ENCODE measurements at regions not wholly inside any gene's neighbourhood (a gene's known extent, or its start where the extent isn't known, plus 50 kb on each side); places are given as distances from the start of the nearest gene placed in this dataset.

GRCh38 chr13:107860284-107860683, 355.1 kb downstream of the LIG4 start:
- no peak overlapping the region for H3K4me3 ChIP-seq
- peaks cover 9% of the 10 kb centered on the region for H3K27me3 ChIP-seq
- no peaks in the 10 kb centered on the region for H3K4me1 ChIP-seq (ENCODE audit: insufficient read depth)
- H3K36me3 ChIP-seq (replicated peaks; ENCODE audit: insufficient read depth, low read depth) = no peaks in the 10 kb centered on the region
- no peaks in the 10 kb centered on the region for H3K9me3 ChIP-seq (ENCODE audit: low read depth)
- DNase-seq (ENCODE audit: low spot score) = no peak
- H3K4me2 ChIP-seq = no peak overlapping the region
- no peaks in the 10 kb centered on the region for H3K9me2 ChIP-seq (replicated peaks; ENCODE audit: insufficient read depth)
- TF ChIP-seq EZH2 (IDR thresholded peaks at IDR 0.05; ENCODE audit: borderline replicate concordance) (no peak), EZH2phosphoT487 (IDR thresholded peaks at IDR 0.05; ENCODE audit: low read depth, severe bottlenecking, unreplicated experiment) (no peak), CTCF (IDR thresholded peaks at IDR 0.05; ENCODE audit: poor library complexity) (no peak)
- 75% methylated on average over 3 of the region's 3 CpGs for WGBS (ENCODE audit: low lambda C conversion rate, missing lambda C conversion rate)
- no peak overlapping the region for H2AFZ ChIP-seq
- H3K27ac ChIP-seq = no peak overlapping the region
- no peaks in the 10 kb centered on the region for H3K79me2 ChIP-seq
- H4K20me1 ChIP-seq (ENCODE audit: insufficient read depth, poor library complexity, severe bottlenecking) = no peaks in the 10 kb centered on the region

- no peaks in the 10 kb centered on the region for H4K20me1 ChIP-seq (ENCODE audit: insufficient read depth, poor library complexity, severe bottlenecking)
- no peak overlapping the region for H3K4me2 ChIP-seq
- no peak overlapping the region for H3K27ac ChIP-seq
- no peak overlapping the region for H2AFZ ChIP-seq
- H3K36me3 ChIP-seq (replicated peaks; ENCODE audit: insufficient read depth, low read depth) = no peaks in the 10 kb centered on the region
- H3K9me3 ChIP-seq (ENCODE audit: low read depth) = no peaks in the 10 kb centered on the region
- DNase-seq (ENCODE audit: low spot score) = no peak
- no peak overlapping the region for H3K4me3 ChIP-seq
- TF ChIP-seq CTCF (IDR thresholded peaks at IDR 0.05; ENCODE audit: poor library complexity) (no peak), EZH2 (IDR thresholded peaks at IDR 0.05; ENCODE audit: borderline replicate concordance) (no peak), EZH2phosphoT487 (IDR thresholded peaks at IDR 0.05; ENCODE audit: low read depth, severe bottlenecking, unreplicated experiment) (no peak)
- 73% methylated on average over 4 of the region's 4 CpGs for WGBS (ENCODE audit: low lambda C conversion rate, missing lambda C conversion rate)
- H3K4me1 ChIP-seq (ENCODE audit: insufficient read depth) = no peaks in the 10 kb centered on the region
- no peaks in the 10 kb centered on the region for H3K9me2 ChIP-seq (replicated peaks; ENCODE audit: insufficient read depth)
- H3K27me3 ChIP-seq = no peaks in the 10 kb centered on the region
- H3K79me2 ChIP-seq = no peaks in the 10 kb centered on the region
Measured at GRCh38 chr13:107854880-107855279, 360.5 kb downstream of the LIG4 start.

- no peaks in the 10 kb centered on the region for H3K79me2 ChIP-seq
- H3K4me1 ChIP-seq (ENCODE audit: insufficient read depth) = no peaks in the 10 kb centered on the region
- TF ChIP-seq EZH2 (IDR thresholded peaks at IDR 0.05; ENCODE audit: borderline replicate concordance) (no peak), EZH2phosphoT487 (IDR thresholded peaks at IDR 0.05; ENCODE audit: low read depth, severe bottlenecking, unreplicated experiment) (no peak), CTCF (IDR thresholded peaks at IDR 0.05; ENCODE audit: poor library complexity) (no peak)
- WGBS (ENCODE audit: low lambda C conversion rate, missing lambda C conversion rate) = 92% methylated on average over 2 of the region's 2 CpGs
- H4K20me1 ChIP-seq (ENCODE audit: insufficient read depth, poor library complexity, severe bottlenecking) = no peaks in the 10 kb centered on the region
- H3K27ac ChIP-seq = no peak overlapping the region
- no peak overlapping the region for H3K4me2 ChIP-seq
- DNase-seq (ENCODE audit: low spot score) = no peak
- no peaks in the 10 kb centered on the region for H3K27me3 ChIP-seq
- no peak overlapping the region for H2AFZ ChIP-seq
- H3K4me3 ChIP-seq = no peak overlapping the region
- no peaks in the 10 kb centered on the region for H3K9me2 ChIP-seq (replicated peaks; ENCODE audit: insufficient read depth)
- H3K9me3 ChIP-seq (ENCODE audit: low read depth) = no peaks in the 10 kb centered on the region
- no peaks in the 10 kb centered on the region for H3K36me3 ChIP-seq (replicated peaks; ENCODE audit: insufficient read depth, low read depth)
Measured at GRCh38 chr13:107852072-107852471, 363.3 kb downstream of the LIG4 start.

GRCh38 chr13:107851670-107852069, 363.7 kb downstream of the LIG4 start:
- no peak overlapping the region for H3K27ac ChIP-seq
- H3K36me3 ChIP-seq (replicated peaks; ENCODE audit: insufficient read depth, low read depth) = no peaks in the 10 kb centered on the region
- no peaks in the 10 kb centered on the region for H4K20me1 ChIP-seq (ENCODE audit: insufficient read depth, poor library complexity, severe bottlenecking)
- H3K4me1 ChIP-seq (ENCODE audit: insufficient read depth) = no peaks in the 10 kb centered on the region
- DNase-seq (ENCODE audit: low spot score) = no peak
- H3K9me2 ChIP-seq (replicated peaks; ENCODE audit: insufficient read depth) = no peaks in the 10 kb centered on the region
- no peak overlapping the region for H3K4me3 ChIP-seq
- H3K9me3 ChIP-seq (ENCODE audit: low read depth) = no peaks in the 10 kb centered on the region
- H3K79me2 ChIP-seq = no peaks in the 10 kb centered on the region
- H2AFZ ChIP-seq = no peak overlapping the region
- H3K4me2 ChIP-seq = no peak overlapping the region
- no peaks in the 10 kb centered on the region for H3K27me3 ChIP-seq
- no peak for TF ChIP-seq EZH2 (IDR thresholded peaks at IDR 0.05; ENCODE audit: borderline replicate concordance)
- TF ChIP-seq CTCF (IDR thresholded peaks at IDR 0.05; ENCODE audit: poor library complexity) = no peak
- TF ChIP-seq EZH2phosphoT487 (IDR thresholded peaks at IDR 0.05; ENCODE audit: low read depth, severe bottlenecking, unreplicated experiment) = no peak
- WGBS (ENCODE audit: low lambda C conversion rate, missing lambda C conversion rate) = 82% methylated on average over 3 of the region's 3 CpGs

Data from hepatocyte (in vitro differentiated cells).